Thyroid gland (tissue), 4 donors: ENCODE measurements at regions not wholly inside any gene's neighbourhood (a gene's known extent, or its start where the extent isn't known, plus 50 kb on each side); places are given as distances from the start of the nearest gene placed in this dataset.

ENCODE experiments used
- POLR2A ChIP-seq, 2 donors: fragments of 450-650 bp; IDR thresholded peaks; one replicate each; pipeline ENCODE4 v1.6.1; 2017; ENCODE audit warnings: antibody characterized with exemption in 2 of 2, mild to moderate bottlenecking in 2 of 2, moderate library complexity in 1 of 2
- TF ChIP-seq, protein P1 (sequence below), 6 experiments: fragments of 200-600 bp in 3 of 6; fragments of 450-650 bp in 3 of 6; sonication (generic) in 3 of 6; IDR thresholded peaks; one replicate each; pipeline ENCODE4 v1.5.1; 2016 to 2019; ENCODE audit warnings: antibody characterized with exemption in 6 of 6, mild to moderate bottlenecking in 2 of 6, inconsistent platforms in 1 of 6, moderate library complexity in 1 of 6

DNA sequence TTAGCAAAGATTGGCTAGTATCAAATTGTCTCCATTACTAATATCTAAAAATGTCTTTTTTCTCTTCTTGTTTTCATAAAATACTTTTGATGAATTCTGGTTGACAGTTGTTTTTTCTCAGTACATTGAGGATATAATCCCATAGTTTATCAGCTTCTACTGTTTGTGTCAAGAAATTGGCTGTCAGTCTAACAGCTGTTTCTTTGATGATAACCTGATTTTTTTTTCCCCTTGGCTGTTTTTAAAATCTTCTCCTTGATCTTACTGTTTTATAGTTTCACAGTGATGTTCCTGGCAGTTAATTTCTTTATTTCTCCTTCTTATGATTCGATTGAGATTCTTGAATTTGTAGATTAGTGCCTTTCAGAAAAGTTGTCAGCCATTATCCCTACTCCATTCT is 315.3 kb upstream of the PMFBP1 start:
- no peak for TF ChIP-seq POLR2A (IDR thresholded peaks at IDR 0.05)
- TF ChIP-seq, protein P1, sequence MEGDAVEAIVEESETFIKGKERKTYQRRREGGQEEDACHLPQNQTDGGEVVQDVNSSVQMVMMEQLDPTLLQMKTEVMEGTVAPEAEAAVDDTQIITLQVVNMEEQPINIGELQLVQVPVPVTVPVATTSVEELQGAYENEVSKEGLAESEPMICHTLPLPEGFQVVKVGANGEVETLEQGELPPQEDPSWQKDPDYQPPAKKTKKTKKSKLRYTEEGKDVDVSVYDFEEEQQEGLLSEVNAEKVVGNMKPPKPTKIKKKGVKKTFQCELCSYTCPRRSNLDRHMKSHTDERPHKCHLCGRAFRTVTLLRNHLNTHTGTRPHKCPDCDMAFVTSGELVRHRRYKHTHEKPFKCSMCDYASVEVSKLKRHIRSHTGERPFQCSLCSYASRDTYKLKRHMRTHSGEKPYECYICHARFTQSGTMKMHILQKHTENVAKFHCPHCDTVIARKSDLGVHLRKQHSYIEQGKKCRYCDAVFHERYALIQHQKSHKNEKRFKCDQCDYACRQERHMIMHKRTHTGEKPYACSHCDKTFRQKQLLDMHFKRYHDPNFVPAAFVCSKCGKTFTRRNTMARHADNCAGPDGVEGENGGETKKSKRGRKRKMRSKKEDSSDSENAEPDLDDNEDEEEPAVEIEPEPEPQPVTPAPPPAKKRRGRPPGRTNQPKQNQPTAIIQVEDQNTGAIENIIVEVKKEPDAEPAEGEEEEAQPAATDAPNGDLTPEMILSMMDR (IDR thresholded peaks at IDR 0.05) = no peak
